GM18858 (cell line): ENCODE measurements at regions not wholly inside any gene's neighbourhood (a gene's known extent, or its start where the extent isn't known, plus 50 kb on each side); places are given as distances from the start of the nearest gene placed in this dataset.

Experiments used
- ATAC-seq: cut with Tn5 transposase; IDR thresholded peaks from one replicate; pipeline ENCODE4 v1.9.1; 2021; ENCODE audit not compliant: unreplicated experiment

GRCh38 chr5:3654515-3654914 lies 58.9 kb downstream of the IRX1 start:
- no peak for ATAC-seq

GRCh38 chr5:3656803-3657202 lies 61.2 kb downstream of the IRX1 start:
- ATAC-seq: no peak

- no peak for ATAC-seq
Observed at GRCh38 chr5:3657364-3658022, 61.9 kb downstream of the IRX1 start.

GRCh38 chr5:3658929-3659328 lies 63.3 kb downstream of the IRX1 start:
- ATAC-seq: no peak

DNA sequence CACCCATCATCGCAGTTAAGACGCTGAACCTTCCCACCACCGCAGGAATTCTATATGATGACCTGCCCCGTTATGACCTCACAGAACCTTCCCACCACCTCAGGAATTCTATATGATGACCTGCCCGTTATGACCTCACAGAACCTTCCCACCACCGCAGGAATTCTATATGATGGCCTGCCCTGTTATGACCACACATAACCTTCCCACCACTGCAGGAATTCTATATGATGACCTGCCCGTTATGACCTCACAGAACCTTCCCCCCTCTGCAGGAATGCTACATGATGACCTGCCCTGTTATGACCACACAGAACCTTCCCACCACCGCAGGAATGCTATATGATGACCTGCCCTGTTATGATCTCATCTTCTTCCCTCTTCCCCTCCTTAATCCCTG lies 64.3 kb downstream of the IRX1 start:
- ATAC-seq: no peak

DNA sequence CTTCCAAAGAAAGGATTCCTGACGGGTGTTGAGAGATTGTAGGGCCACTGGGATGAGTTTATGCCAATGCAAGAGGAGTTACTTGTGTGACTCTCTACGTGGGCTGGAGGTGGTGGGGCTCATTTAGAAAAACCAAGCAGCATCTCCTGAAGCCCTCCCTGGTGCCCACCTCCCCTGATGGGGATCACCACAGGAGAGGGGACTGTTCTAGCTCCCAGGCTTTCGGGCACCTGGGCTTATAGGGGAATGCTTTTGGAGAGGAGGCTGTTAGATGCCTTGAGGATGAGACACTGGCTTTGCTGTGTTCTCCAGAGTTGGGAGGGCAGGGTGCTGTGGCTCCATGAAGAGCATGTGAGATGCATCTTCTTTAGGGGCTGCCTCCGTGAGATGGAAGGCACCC lies 65.0 kb downstream of the IRX1 start:
- no peak for ATAC-seq

DNA sequence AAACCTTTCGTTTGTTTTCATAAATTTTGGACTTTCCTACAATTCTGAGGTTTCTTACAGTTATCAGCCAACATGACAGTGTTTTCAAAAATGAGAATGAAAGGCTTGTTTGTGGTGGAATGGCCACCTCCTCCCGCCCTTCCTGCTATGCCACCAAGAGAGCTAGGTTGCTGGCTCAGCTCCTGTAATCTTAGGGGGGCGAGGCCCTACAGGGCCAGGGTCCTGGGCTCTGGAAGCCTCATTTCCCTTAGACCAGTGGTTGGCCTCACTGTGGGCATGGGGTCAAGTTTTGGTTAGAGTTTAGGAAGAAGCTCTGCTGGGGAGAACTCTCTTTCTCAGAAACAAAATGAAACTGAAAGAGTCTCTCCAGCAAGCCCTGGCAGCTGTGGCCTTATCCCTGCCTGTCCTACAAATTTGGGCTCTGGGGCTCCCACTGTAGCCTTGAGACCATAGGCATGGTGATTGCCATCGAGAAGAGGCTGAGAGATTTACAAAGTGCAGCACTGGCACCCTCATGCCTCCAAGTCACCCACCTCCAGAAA lies 66.2 kb downstream of the IRX1 start:
- ATAC-seq: no peak

DNA sequence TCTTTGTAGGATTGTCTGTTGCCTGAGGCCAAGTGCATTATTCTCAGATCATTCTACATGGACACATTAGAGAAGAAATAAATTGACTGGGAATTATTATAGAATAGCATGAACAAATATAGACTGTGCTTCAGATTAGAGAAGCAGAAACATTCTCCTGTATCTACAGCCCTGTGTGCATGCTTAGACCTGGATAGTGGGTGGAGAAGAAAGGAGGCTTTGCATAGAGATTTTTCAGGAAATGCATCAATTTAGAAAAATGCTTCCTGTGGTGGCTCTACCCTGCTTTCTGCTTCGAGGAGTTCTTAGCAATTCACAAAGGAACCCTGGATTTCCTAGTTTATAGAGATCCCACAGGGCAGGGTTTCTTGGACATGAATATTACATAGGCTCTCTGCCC lies 66.7 kb downstream of the IRX1 start:
- no peak for ATAC-seq

DNA sequence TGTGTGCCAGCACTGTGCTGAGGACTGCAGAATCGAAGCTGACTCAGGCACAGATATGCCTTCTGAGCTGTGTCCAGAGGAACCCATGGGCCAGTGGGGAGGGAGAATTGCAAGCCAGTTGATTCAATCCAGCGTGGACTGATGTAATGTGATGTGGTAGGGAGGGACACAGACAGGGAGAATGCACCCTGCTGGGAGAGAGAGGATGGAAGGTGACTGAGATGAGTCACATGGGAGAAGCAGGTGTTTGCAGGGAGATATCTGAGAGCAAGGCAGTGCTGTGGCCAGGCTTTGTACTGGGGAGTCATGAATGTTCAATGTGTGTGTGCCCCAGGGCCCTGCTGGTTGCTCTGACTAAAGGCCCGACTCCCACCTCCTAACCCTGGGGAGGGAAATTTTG lies 75.7 kb downstream of the IRX1 start:
- no peak for ATAC-seq

- ATAC-seq: no peak
Observed at GRCh38 chr5:3678801-3679200, 83.2 kb downstream of the IRX1 start.

- ATAC-seq: no peak
Observed at GRCh38 chr5:3680821-3681220, 85.2 kb downstream of the IRX1 start.

DNA sequence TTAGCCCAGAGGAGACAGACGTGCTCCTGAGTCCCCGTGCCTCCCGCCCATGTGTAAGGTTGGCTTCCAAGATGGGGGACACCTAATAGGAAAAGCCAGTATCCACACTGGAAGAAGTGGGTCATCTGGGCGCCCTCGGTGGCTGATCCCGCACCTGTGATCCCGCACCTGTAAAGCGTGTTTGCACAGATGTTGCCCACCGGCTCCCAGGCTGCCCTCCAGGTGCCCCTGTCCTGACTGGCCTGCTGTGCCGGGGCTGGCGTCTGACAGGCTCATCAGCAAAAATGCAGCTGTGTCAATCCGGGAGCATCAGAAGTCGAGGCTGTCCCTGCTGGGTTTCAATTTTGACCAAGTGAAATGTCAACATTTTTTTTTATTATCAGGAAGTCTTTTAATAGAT lies 88.5 kb downstream of the IRX1 start:
- no peak for ATAC-seq

GRCh38 chr5:3684771-3685354 lies 89.2 kb downstream of the IRX1 start:
- no peak for ATAC-seq

DNA sequence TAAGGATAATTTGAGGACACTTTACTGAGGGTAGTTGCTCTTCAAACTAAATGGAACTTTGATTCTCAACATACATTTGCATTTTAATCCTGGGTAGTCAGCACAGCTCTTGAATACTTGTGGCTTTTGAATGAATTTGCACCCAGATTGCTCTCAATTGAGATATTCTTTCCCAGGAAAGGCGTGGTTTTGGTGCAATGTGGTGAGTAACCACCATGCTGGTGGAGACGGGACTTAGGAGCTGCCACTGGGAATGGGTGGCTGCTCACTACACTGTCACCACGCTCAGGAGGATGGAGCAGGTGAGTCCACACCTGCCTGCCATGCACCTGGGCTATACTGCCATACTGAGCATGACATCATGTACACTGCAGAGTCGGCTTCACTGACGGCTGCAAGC lies 99.2 kb downstream of the IRX1 start:
- no peak for ATAC-seq

GRCh38 chr5:3695818-3696217 lies 100.2 kb downstream of the IRX1 start:
- no peak for ATAC-seq

DNA sequence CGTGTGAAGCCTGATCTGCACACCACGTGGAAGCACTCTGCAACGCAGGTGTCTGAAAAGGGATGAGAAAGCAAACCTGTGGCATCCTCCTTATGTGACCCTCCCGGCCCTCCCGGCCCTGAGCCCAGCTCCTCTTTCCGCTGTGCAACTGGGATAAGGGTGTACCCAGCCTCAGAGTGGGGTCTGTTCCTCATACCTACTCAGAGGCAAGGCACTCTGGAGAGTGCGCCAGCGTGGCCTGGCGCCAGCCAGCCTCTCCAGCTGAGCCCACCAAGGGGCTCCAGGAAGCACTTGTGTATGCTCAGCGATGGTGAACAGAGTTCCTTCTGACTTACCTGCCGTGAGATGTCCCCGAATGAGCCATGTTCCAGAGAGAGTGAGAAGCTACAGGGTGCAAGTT lies 102.8 kb downstream of the IRX1 start:
- no peak for ATAC-seq

DNA sequence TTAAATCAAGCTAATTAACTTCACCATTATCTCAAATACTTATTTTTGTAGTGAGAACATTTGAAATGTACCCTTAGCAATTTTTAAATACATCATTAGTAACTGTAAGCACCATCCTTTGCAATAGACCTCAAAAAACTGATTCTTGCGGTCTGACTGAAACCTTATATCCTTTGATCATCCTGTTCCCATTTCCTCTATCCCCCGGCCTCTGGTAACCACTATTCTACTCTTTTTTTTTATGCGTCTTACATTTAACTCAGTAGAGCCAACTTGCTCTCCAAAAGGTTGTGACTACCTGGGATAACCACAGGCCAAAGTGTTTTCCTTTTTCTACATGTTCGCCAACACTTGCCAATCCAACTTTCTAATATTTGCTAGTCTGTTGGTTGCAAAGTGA lies 106.1 kb downstream of the IRX1 start:
- no peak for ATAC-seq

DNA sequence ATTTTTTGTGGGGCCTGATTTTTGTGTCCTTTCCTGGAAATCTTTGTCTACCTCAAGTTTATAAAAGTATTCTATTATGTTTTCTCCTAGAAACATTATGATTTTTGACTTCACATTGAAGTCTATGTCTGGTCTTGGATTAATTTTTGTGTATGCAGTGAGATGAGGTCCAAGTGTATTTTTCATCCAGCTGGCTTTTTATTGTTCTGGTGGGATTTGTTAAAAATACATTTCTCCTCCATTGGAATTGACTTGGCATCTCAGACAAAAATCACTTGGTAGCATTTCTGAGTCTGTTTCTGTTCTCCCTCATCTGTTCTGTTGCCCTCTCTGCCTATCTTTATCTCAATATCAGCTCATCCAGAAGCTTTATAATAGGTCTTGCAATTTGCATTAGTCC lies 109.0 kb downstream of the IRX1 start:
- no peak for ATAC-seq

DNA sequence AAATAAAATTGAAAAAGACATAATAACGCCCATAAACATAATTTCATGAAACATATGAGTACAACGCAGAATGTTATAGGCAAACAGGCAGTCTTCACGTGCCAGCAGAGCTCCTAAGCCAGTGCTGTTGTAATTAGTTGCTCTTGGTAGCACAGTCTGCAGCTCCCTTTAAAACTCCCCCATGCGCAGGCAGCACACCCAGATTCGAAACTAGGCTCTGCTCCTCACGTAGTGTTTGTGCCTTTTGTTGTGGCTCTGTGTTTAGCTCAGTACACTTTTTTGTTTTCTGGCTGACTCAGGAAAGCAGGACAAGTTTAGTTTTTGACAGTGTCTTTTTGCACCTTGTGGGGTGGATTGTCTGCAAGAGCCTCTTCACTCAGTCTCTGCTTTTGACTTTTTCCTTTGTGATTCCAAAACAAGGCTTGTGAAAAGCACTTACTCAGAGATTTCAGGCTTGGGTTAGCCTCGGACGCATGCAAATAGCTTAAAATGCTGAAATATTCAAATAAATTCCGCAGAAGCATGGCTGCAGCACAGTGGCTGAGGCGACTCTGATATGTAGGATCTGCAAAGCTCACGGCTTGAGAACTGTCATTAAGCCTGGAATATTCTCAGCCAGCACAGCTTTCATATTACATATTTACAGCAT lies 113.6 kb downstream of the IRX1 start:
- ATAC-seq: no peak

DNA sequence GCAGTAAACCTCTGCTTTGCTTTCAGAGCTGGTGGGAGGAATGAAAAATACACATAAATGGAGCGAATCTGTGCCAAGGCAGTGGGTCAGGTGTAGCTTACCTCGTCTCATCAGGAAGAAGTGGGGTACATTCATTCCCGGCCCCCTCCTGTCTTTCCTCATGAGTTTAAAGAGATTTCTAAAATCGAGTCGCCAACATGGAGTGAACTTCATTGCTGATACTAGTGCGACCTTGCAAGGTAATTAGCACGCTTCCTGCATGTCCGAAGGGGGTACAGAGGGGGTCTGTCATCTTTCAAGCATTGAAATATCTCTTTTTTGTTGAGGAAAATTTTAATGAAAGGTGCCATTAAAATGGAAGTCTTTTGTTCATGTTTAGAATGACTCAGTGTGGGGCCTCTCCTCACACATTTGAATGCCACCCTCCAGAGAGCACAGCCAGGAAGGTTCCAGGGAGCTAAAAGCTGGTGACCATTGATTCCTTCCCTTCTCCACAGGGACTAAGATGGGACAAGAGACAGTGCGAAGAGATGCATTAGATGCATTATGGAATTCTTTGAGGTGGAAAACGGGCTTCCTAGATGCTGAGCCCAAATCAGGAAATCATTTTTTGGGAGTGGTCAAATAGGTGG lies 114.2 kb downstream of the IRX1 start:
- ATAC-seq: no peak

GRCh38 chr5:3715062-3715461 lies 119.4 kb downstream of the IRX1 start:
- no peak for ATAC-seq

- no peak for ATAC-seq
Observed at GRCh38 chr5:3729631-3730030, 134.0 kb downstream of the IRX1 start.
